ENCODE measurements at regions not wholly inside any gene's neighbourhood (a gene's known extent, or its start where the extent isn't known, plus 50 kb on each side); places are given as distances from the start of the nearest gene placed in this dataset.

GRCh38 chr3:176879710-176880109 is 317.6 kb downstream of the TBL1XR1 start:
- TF ChIP-seq CTCF (IDR thresholded peaks at IDR 0.05) (no peak), EP300 (IDR thresholded peaks at IDR 0.05) (no peak)

All from gastroesophageal sphincter (tissue), 3 donors.